Parathyroid adenoma (tissue), 2 donors: ENCODE measurements at regions not wholly inside any gene's neighbourhood (a gene's known extent, or its start where the extent isn't known, plus 50 kb on each side); places are given as distances from the start of the nearest gene placed in this dataset.

Experiments
- H2AFZ ChIP-seq: fragments of 300-600 bp; sonication (generic); one replicate; pipeline ENCODE4 v1.7.0; 2017; ENCODE audit warnings: antibody characterized with exemption, mild to moderate bottlenecking
- H3K27ac ChIP-seq: fragments of 300-600 bp; sonication (generic); one replicate; pipeline ENCODE4 v1.7.0; 2017
- H3K27me3 ChIP-seq: fragments of 300-600 bp; sonication (generic); one replicate; pipeline ENCODE4 v1.7.0; 2017; ENCODE audit warnings: low read length; ENCODE audit not compliant: control insufficient read depth, insufficient read depth
- H3K36me3 ChIP-seq: fragments of 300-600 bp; sonication (generic); one replicate; pipeline ENCODE4 v1.7.0; 2017; ENCODE audit warnings: low read length; ENCODE audit not compliant: control insufficient read depth, insufficient read depth
- H3K4me1 ChIP-seq: fragments of 300-600 bp; sonication (generic); one replicate; pipeline ENCODE4 v1.7.0; 2017; ENCODE audit warnings: control low read depth
- H3K4me2 ChIP-seq: fragments of 300-600 bp; sonication (generic); one replicate; pipeline ENCODE4 v1.7.0; 2017; ENCODE audit warnings: low read length
- H3K4me3 ChIP-seq: fragments of 300-600 bp; sonication (generic); one replicate; pipeline ENCODE4 v1.7.0; 2017; ENCODE audit warnings: low read depth, low read length
- H3K79me2 ChIP-seq: fragments of 300-600 bp; sonication (generic); one replicate; pipeline ENCODE4 v1.7.0; 2017; ENCODE audit warnings: control low read depth
- H3K9ac ChIP-seq: fragments of 300-600 bp; sonication (generic); one replicate; pipeline ENCODE4 v1.7.0; 2017; ENCODE audit warnings: mild to moderate bottlenecking
- H3K9me3 ChIP-seq: fragments of 300-600 bp; sonication (generic); one replicate; pipeline ENCODE4 v1.7.0; 2017; ENCODE audit warnings: low read length; ENCODE audit not compliant: control insufficient read depth
- CTCF ChIP-seq: fragments of 300-600 bp; sonication (generic); IDR thresholded peaks from one replicate; pipeline ENCODE4 v1.7.0; 2017; ENCODE audit warnings: antibody characterized with exemption, mild to moderate bottlenecking
- donor health status: primary hyperparathyroidism.

GRCh38 chr11:82653752-82654151 lies 79.9 kb downstream of the FAM181B start:
- H2AFZ ChIP-seq: no peak overlapping the region
- no peaks in the 10 kb centered on the region for H3K27me3 ChIP-seq
- H3K9me3 ChIP-seq: no peaks in the 10 kb centered on the region
- no peak overlapping the region for H3K9ac ChIP-seq
- H3K27ac ChIP-seq: no peak overlapping the region
- TF ChIP-seq CTCF: no peak
- H3K4me1 ChIP-seq: no peaks in the 10 kb centered on the region
- no peak overlapping the region for H3K4me2 ChIP-seq
- no peaks in the 10 kb centered on the region for H3K79me2 ChIP-seq
- H3K4me3 ChIP-seq: no peak overlapping the region
- H3K36me3 ChIP-seq: no peaks in the 10 kb centered on the region

GRCh38 chr11:82639251-82639650 lies 94.4 kb downstream of the FAM181B start:
- Histone ChIP-seq H3K27ac (no peak overlapping the region), H3K9me3 (no peaks in the 10 kb centered on the region), H3K4me3 (no peak overlapping the region), H3K9ac (no peak overlapping the region), H3K36me3 (no peaks in the 10 kb centered on the region), H3K4me2 (no peak overlapping the region), H3K4me1 (no peaks in the 10 kb centered on the region), H3K27me3 (no peaks in the 10 kb centered on the region), H2AFZ (no peak overlapping the region), H3K79me2 (no peaks in the 10 kb centered on the region)
- no peak for TF ChIP-seq CTCF

GRCh38 chr11:82636615-82637014 lies 97.0 kb downstream of the FAM181B start:
- Histone ChIP-seq H3K4me2 (no peak overlapping the region), H3K27ac (no peak overlapping the region), H3K4me1 (no peaks in the 10 kb centered on the region)

GRCh38 chr11:82634091-82634490 lies 99.6 kb downstream of the FAM181B start:
- no peaks in the 10 kb centered on the region for H3K27me3 ChIP-seq
- TF ChIP-seq CTCF: no peak
- H3K4me3 ChIP-seq: no peak overlapping the region
- H3K9me3 ChIP-seq: no peaks in the 10 kb centered on the region
- no peaks in the 10 kb centered on the region for H3K36me3 ChIP-seq
- H3K9ac ChIP-seq: no peak overlapping the region
- H3K79me2 ChIP-seq: no peaks in the 10 kb centered on the region
- H2AFZ ChIP-seq: no peak overlapping the region
- no peaks in the 10 kb centered on the region for H3K4me1 ChIP-seq
- no peak overlapping the region for H3K27ac ChIP-seq
- H3K4me2 ChIP-seq: no peak overlapping the region

More at GRCh38 chr11:82636615-82637014, 97.0 kb downstream of the FAM181B start:
- Histone ChIP-seq H3K79me2 (no peaks in the 10 kb centered on the region), H3K4me3 (no peak overlapping the region), H2AFZ (no peak overlapping the region), H3K36me3 (no peaks in the 10 kb centered on the region), H3K9ac (no peak overlapping the region), H3K27me3 (no peaks in the 10 kb centered on the region), H3K9me3 (no peaks in the 10 kb centered on the region)
- no peak for TF ChIP-seq CTCF

- Histone ChIP-seq H3K4me1 (no peaks in the 10 kb centered on the region), H3K27ac (no peak overlapping the region), H3K9ac (no peak overlapping the region), H3K27me3 (no peaks in the 10 kb centered on the region), H3K4me3 (no peak overlapping the region), H3K36me3 (no peaks in the 10 kb centered on the region), H3K79me2 (no peaks in the 10 kb centered on the region), H3K9me3 (no peaks in the 10 kb centered on the region), H3K4me2 (no peak overlapping the region), H2AFZ (no peak overlapping the region)
- no peak for TF ChIP-seq CTCF
Measured at GRCh38 chr11:82631722-82632630, 101.7 kb downstream of the FAM181B start.
